SK-N-SH treated with all-trans-retinoic acid at 6 μM for 48 hours (cell line): ENCODE measurements at regions not wholly inside any gene's neighbourhood (a gene's known extent, or its start where the extent isn't known, plus 50 kb on each side); places are given as distances from the start of the nearest gene placed in this dataset.

Experiments
- CSRNP3 ChIP-seq: fragments of 250-450 bp; sonication (Bioruptor Pico); IDR thresholded peaks from 2 replicates; pipeline ENCODE4 v1.5.1; 2021; ENCODE audit warnings: mild to moderate bottlenecking, moderate library complexity
- GLIS3 ChIP-seq: fragments of 250-450 bp; sonication (Bioruptor Pico); IDR thresholded peaks from 2 replicates; pipeline ENCODE4 v1.5.0; 2020; ENCODE audit warnings: mild to moderate bottlenecking, moderate library complexity
- PATZ1 ChIP-seq: fragments of 250-450 bp; sonication (Bioruptor Pico); IDR thresholded peaks from 2 replicates; pipeline ENCODE4 v1.8.0; 2020; ENCODE audit warnings: mild to moderate bottlenecking, moderate library complexity, borderline replicate concordance
- ZFP3 ChIP-seq: fragments of 250-450 bp; sonication (Bioruptor Pico); IDR thresholded peaks from 2 replicates; pipeline ENCODE4 v1.5.0; 2020; ENCODE audit warnings: mild to moderate bottlenecking, moderate library complexity
- ZFP30 ChIP-seq: fragments of 450-650 bp; formaldehyde crosslinking; IDR thresholded peaks from 2 replicates; pipeline ENCODE4 v1.5.0; 2022; ENCODE audit warnings: mild to moderate bottlenecking, moderate library complexity

- TF ChIP-seq ZFP3 (CRISPR knock-in tag), result no peak
- no peak for TF ChIP-seq PATZ1 (CRISPR knock-in tag)
- no peak for TF ChIP-seq ZFP30
- no peak for TF ChIP-seq GLIS3 (CRISPR knock-in tag)
- no peak for TF ChIP-seq CSRNP3
These were observed 1146.0 kb downstream of the UQCRFS1 start for GRCh38 chr19:28066988-28067387.
